CMK (cell line): ENCODE measurements at regions not wholly inside any gene's neighbourhood (a gene's known extent, or its start where the extent isn't known, plus 50 kb on each side); places are given as distances from the start of the nearest gene placed in this dataset.

Experiments used
- DNase-seq: peaks from one replicate; pipeline ENCODE4 v3.0.0-alpha.2; 2010; ENCODE audit warnings: low read depth

GRCh38 chr9:96038271-96038670, 162.8 kb downstream of the ERCC6L2 start:
- DNase-seq: no peak

- DNase-seq: no peak
Observed at GRCh38 chr9:96034553-96035122, 159.1 kb downstream of the ERCC6L2 start.

GRCh38 chr9:96033896-96034295, 158.4 kb downstream of the ERCC6L2 start:
- DNase-seq: no peak

- no peak for DNase-seq
Observed at GRCh38 chr9:96031916-96032534, 156.5 kb downstream of the ERCC6L2 start.

- DNase-seq: no peak
Observed at GRCh38 chr9:96031366-96031824, 155.9 kb downstream of the ERCC6L2 start.

GRCh38 chr9:96029722-96030530, 154.4 kb downstream of the ERCC6L2 start:
- DNase-seq: no peak

- DNase-seq: no peak
Observed at GRCh38 chr9:96027251-96028131, 152.0 kb downstream of the ERCC6L2 start.

- DNase-seq: no peak
Observed at GRCh38 chr9:96026655-96027213, 151.2 kb downstream of the ERCC6L2 start.

GRCh38 chr9:96025995-96026602, 150.6 kb downstream of the ERCC6L2 start:
- no peak for DNase-seq

GRCh38 chr9:96023486-96023885, 148.0 kb downstream of the ERCC6L2 start:
- DNase-seq: no peak

- DNase-seq: peak; percentile 73
Observed at GRCh38 chr9:96022445-96023051, 147.1 kb downstream of the ERCC6L2 start.

- DNase-seq: no peak
Observed at GRCh38 chr9:96021551-96022444, 146.3 kb downstream of the ERCC6L2 start.

- DNase-seq: no peak
Observed at GRCh38 chr9:96020792-96021550, 145.5 kb downstream of the ERCC6L2 start.

GRCh38 chr9:96020300-96020791, 144.9 kb downstream of the ERCC6L2 start:
- no peak for DNase-seq
